Fibroblast of the conjunctiva (primary cell): ENCODE measurements at regions not wholly inside any gene's neighbourhood (a gene's known extent, or its start where the extent isn't known, plus 50 kb on each side); places are given as distances from the start of the nearest gene placed in this dataset.
"Not testable (repeated sequence)": the region's sequence is repeated elsewhere in the genome, so short reads cannot be mapped to it uniquely, and the experiment has no call there.

Source experiments
- DNase-seq: peaks from one replicate; pipeline ENCODE4 v3.0.0-alpha.2; 2010; ENCODE audit warnings: low read depth

DNA sequence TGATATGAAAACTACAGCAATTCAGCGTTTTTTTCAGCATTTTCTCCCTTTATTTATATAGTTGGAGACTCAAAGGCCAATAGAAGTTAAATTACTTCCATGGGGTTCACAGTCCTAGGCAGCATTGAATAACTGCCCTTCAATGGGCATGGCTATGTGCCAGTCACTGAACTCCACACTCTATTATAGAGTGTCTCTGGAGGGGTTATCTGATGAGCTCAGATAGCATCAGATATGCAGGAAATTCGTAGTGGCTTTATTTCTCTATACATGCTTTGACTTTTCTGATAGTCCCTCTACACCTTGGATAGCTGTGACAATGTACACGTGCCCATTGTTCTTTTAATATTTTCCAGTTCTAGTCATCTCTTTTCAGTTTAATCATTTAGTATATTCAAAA is 396.9 kb upstream of the CBLB start:
- no peak for DNase-seq

DNA sequence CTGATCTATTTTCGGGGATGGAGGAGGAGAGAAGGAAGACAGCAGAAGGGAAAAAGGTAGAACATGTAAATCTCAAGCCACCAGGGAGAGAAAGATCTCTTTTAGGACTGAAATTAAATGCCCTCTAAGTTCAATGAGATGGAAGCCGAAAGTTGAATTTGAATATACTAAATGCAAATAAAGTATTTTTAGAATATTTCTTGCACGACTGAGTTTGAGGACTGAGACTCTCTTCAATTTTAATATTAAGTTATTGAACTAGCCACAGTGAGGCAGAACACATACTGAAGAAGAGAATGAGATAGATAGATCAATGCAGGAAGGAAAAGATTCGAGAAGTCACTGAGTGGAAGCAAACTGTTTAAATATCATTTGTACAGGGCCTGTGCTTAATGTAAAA is 399.9 kb upstream of the CBLB start:
- DNase-seq: no peak

DNA sequence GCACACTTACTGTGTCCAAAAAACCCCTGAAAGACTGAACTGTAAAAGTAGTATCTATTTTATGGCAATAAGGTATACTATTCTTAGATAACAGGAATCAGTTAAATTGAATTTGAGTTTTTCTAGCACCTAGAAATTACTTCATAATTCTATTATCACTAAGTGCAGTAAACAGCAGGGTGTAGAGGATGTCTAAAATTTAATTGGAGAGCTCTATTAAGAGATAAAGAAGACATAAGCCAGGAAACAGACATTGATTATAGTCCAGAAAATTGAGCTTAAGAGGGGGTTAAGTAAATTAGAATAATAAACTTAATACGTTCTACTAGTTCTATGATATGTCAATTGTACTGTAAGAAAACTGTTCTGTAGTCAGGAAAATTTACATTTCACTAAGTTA is 403.5 kb upstream of the CBLB start:
- no peak for DNase-seq

DNA sequence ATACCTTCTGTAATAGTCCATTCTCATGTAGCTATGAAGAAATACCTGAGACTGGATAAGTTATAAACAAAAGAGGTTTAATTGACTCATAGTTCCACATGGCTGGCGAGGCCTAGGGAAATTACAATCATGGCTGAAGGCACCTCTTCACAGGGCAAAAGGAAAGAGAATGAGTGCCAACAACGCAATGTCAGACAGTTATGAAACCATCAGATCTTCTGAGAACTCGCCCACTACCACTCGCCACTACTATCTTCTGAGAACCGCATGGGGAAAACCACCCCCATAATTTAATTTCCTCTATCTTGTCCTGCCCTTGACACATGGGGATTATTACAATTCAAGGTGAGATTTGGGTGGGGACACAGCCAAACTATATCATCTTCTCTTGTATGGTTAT is 406.8 kb upstream of the CBLB start:
- no peak for DNase-seq

DNA sequence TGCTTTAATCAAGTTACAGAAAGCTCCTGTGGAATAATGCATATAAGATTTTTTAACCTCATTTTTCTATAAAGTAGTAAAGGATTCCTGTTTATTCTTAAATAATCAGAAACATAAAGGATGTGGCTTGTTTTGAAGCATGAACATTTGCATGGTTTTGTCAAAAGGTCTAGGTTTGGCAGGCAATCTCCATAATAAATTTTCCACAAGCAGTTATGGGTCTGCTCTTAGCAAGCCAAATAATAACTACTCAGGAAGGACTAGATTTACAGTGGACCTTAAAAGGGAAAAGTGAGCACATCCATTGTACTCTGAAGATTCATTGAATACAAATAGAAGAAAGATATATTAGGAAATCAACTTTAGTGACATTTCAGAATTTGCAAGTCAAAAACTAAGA is 407.3 kb upstream of the CBLB start:
- no peak for DNase-seq

DNA sequence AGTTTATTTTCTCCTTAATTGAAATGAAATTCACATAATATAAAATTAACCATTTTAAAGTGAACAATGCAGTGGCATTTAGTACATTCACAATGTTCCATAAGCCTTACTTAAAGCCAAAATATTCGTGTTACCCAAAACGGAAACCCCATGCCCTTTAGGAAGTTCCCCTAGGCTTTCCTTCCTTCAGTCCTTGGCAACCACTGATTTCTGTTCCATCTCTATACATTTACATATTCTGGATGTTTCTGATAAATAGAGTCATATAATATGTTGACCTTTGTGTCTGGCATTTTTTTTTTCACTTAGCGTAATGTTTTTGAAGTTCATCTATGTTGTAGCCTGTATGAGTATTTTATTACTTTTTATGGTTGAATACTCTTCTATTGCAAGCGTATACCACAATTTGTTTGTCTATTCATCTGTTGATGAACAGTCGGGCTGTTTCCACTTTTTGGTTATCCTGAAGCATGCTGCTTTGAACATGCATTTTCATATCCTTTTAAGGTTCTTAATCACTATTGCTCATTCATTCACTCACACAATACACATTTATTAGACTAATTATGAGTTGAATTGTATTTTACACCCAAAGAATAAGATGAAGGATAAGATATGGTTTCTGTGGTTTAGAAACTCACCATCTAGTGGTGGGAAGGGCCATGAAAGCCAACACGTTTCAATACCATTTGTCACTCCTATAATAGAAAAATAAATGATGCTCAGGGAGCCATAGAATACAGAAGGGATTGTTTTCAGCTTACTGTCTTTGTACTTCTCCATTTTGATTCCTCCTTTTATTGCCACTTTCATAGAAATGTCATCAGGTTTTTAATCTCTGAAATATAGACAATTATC is 408.2 kb upstream of the CBLB start:
- no peak for DNase-seq

DNA sequence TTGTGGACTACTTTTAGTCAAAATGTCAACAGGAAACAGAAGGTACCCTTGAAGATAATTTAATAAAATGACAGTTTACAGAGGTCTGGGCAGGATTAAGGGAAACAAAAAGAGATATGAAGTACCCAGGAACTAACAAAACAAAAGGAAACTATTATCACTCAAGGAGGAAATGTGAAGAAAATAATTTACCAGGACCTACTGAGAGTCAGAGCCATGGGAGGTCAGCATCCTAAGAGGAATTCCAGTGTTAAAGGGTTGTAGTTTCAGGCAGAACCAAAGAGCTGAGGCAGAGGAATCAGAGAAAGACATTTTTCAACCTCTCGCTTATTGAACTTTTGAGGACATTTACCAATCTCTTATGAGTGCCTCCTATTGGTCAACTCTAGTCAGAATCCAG is 408.9 kb upstream of the CBLB start:
- no peak for DNase-seq

DNA sequence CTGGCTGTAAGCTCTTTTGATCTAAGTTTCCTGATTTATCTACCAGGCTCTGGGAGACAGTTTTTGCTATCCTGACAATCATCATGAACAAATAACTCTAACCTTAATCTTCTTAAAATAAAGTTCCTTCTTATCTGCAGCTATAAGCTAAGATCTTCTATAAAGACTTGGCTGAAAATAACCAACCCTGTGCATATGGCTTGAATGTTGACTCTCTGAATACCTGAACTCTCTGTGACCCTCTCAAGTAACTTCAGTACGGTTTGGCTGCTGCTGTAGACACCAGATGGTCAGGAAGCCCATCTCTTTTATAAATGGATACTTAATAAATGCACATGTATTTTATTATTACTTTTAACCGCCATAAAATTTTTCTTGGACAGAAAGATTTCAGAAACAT is 412.4 kb upstream of the CBLB start:
- DNase-seq: no peak

DNA sequence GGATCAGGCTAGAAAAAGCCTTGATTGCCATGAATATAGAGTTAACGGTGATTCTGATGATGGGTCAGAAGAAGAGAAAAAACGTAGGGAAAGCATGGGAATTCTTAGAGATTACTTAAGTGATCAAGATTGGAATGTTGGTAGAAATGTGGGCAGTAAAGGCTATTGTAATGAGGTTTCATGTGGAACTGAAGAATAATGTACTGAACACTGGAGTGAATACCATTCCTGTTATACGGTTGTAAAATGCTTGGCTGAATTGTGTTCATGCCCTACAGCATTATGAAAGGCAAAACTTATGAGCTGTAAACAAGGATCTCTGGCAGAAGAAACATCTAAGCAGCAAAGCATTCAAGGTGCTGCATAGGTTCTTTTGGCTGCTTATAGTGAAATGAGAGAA is 414.1 kb upstream of the CBLB start:
- DNase-seq: no peak

DNA sequence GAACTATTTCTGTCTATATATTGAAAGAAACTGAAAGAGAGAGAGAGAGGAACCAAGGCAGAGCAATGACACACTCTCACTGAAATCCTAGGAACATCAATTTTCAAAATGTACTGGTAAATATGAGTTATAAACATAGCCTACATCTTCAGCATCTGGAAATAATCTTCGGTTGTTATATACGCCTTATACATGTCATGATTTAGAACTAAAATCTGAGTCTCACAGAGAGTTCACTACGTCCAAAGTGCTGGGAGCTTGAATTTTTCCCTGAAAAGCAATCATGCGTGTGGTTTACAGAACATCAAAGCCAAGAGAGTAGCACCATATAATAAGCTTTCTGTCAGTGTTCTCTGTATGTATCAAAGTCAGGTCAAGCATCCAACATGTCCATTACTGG is 420.0 kb upstream of the CBLB start:
- no peak for DNase-seq

DNA sequence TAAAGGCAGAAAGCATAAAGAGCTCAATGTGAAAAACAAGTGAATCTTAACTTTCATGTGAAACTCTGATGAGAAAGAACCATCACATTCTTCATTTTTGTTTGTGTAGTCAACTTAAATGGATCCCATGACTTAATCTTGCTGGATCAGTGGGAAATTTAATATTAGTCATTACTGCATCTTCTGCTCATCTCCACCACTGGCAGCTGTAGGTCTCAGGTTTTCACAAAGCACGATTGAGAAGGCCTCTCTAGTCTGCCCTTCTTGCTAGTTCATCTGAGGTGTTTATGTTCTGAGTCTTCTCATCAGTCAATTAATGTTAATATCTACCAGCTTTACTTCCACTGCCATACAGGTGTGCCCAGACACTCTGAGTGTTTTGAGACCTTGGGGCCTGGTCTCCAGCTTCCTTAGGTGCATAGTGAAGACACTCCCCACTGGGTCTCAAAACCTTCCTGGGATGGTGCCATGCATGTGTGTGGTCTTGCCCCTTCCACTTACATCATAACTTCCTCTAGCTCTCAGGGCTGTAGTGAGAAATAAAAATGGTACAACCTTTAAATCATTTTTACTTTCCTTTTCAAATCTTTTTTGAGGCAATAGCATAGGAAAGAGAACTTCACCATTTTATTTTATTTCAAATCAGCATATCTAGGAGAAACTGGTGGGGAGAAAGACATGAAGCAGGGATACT is 421.6 kb upstream of the CBLB start:
- DNase-seq: no peak

DNA sequence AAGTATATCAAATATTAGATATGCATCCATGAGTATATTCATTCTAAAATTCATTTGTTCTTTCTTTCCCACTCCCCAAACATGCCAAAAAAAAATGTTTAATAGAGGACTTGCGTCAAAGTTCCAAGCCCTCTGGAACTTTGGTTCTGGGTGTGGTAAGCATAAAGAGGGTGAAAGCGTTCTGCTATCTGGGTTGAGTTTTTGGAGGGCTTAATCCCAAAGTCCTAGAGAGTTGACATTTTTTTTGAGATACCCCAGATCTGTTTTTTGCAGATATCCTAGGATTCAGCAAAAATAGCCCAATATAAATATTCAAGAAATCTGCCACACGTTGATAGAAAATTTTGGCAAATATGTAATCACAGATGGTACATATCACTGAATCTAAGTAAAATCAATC is 424.3 kb upstream of the CBLB start:
- DNase-seq: no peak

DNA sequence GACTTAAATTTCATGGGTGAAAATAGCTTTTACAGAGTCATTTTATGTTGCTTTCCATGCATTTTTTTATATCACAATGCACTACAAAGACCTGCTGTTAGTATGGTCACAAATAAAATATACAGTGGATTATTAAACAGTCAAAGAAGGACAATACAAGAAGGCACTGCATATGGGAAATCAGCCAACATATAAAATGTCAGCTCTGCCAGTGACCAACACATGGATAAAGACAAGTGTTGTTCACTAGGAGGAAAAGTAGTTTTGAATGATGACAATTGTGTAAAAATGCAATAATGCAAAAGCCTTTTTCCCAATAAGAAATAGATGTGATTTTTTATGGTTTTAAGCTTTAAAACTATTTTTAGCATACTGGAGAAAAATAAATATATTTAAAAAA is 425.3 kb upstream of the CBLB start:
- no peak for DNase-seq

DNA sequence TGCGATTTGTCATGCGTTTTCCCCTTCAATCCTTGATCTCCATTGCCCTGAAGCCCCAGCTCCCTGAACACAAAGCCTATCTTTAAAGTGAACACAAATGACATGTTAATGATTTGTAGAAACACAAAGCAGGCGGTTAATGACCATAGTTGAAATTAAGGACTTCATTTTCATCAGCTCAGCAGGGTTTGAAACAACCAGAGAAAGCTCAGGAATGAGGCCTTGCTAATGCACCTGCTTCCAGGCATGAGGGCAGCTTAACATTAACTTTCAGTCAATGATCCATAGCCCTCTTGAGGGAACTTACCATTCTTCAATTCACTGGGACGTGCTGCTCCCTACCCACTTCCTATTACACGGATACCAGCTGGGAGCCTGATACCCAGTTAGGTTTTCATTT is 427.2 kb upstream of the CBLB start:
- no peak for DNase-seq

DNA sequence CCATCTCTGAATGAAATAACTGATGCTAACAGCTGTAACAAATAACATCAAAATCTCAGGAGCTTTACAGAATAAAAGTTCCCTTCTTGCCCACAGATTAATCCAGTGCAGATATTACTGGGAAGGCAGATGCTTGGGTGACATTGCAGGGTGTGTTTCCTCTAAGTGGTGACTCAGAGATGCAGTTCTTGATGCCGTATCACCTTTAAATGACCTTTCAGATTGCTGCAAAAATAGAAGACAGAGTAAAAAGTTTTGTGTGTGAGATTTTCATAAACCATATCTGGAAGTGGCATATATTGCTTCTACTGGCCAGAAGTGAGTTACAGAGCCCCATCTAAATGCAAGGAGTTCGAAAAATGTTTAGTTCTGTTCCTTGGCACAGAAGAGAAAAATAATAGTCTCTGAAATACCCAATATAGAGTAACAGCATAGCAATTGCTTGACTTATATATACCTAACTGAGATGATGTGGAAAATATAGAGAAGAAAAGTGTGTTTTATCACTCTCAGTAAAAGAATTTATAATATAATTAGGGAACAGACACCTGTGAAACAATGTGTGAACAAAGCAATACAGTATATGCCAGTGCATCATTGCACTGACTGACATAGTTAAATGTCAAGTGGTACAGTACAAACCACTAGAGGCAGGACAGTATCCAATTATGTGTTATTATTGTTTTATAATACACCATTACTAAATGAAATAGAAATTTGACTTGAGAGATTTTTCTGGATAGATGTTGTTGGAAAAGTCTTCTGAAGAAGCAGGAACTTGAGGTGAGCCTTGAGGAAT is 430.7 kb upstream of the CBLB start:
- no peak for DNase-seq

DNA sequence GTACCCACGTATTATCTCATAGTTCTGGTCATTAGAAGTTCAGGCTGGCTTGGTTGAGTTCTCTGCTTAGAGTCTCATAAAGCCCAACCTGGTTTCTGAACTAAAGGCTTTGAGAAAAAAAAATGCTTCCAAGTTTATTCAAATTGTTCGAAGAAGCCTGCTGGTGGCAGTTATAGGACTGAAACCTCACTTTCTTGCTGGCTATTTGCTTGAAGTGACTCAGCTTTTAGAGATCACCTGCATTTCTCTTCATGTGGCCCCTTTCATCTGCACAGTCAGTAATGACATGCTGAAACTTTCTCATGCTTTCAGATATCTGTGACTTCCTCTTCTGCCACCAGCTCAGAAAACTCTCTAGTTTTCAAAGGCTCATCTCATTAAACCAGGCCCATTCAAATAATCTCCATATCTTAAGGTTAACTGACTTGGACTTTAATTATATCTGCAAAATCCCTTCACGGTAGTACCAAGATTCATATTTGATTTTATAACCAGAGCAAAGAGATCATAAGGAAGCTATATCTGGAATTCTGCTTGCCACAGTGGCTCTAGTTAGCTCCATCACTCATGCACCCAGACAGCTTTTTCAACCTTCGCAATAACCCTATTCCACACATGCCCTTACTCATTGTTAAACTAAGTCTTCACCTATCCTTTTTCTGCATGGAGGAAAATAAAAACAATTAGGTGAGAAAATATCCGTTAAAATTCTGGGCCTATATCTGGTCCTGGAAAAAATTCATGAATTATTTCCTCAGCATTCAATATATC is 433.8 kb upstream of the CBLB start:
- no peak for DNase-seq

DNA sequence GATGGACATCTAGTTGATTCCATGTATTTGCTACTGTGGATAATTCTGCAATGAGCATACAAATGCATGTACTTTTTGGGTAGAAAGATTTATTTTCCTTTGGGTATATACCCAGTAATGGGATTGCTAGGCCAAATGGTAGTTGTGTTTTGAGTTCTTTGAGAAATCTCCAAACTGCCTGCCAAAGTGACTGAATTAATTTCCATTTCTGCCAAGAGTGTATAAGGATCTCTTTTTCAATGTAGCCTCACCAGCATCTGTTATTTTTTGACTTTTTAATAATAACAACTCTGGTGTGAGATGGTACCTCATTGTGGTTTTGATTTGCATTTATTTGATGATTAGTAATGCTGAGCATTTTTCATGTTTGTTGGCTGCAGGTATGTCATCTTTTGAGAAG is 435.0 kb upstream of the CBLB start:
- DNase-seq: no peak

DNA sequence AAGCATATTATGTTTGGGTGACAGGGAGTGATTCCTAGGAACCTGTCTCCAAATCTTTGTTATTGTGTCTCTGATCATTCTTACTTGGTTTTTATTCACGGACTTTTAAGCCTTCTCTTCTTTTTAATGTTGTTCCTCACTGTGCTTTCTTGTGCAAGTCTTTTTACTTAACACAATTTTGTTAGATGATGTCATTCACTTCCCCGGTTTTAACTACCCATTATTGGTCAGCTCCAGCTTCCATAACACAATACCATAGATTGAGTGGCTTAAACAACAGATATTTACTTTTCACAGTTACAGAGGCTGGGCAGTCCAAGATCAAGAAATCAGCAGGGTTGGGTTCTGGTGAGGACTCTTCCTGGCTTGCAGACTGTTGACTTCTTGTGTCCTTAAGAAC is 436.3 kb upstream of the CBLB start:
- no peak for DNase-seq

DNA sequence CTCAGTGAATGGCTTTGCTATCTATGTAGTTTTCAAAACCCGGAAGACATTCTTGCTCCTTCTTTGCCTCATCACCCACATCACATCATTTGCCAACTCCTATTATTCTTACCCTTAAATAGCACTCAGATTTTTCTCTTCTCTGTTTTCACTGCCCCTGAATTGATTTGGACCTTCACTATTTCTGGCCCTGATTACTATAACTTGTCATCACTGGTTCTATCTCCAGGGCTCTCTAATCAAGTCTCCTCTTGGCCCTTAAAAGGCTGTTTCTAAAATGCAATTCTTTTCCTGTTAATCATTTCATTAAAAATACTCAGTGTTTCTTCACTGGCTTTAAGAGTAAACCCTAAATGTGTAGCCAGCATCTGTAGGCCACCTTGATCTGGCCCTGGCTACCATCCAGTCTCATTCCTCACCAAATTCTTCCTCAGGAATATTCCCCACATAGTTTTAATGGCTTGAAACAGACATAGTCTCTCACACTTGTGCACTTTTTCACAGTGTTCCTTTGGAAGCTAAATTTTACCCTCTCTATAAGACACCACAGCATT is 437.1 kb upstream of the CBLB start:
- no peak for DNase-seq

DNA sequence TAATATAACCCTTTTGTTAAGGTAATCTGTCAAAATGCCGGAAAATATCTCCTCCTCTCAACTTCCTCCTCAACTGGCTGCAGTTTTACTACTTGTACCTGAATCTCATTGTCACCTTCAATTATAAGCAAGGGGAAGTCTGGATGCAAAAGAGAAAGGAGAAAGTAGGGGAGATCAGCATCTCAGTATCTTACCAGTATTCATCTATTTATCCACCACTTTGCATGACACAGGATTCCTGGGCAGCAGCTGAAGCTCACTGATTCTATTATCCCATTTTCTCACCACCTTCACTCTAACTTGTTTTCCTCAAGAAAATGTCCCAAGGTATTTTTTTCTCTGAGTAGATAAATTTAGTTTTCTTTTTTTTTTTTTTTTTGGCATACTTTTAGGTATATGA is 440.5 kb upstream of the CBLB start:
- no peak for DNase-seq

DNA sequence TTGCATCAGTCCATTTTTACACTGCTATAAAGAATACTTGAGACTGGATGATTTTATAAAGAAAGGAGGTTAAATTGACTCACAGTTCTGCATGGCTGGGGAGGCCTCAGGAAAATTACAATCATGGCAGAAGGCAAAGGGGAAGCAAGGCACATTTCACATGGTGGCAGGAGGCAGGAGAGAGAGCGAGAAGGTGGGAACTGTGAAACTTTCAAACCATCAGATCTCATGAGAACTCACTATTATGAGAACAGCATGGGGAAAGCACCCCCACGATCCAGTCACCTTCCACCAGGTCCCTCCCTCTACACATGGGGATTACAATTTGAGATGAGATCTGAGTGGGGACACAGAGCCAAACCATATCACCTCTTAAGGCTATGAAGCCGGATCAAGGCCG is 441.0 kb upstream of the CBLB start:
- not testable (repeated sequence) for DNase-seq
